ENCODE measurements at regions not wholly inside any gene's neighbourhood (a gene's known extent, or its start where the extent isn't known, plus 50 kb on each side); places are given as distances from the start of the nearest gene placed in this dataset.

DNA sequence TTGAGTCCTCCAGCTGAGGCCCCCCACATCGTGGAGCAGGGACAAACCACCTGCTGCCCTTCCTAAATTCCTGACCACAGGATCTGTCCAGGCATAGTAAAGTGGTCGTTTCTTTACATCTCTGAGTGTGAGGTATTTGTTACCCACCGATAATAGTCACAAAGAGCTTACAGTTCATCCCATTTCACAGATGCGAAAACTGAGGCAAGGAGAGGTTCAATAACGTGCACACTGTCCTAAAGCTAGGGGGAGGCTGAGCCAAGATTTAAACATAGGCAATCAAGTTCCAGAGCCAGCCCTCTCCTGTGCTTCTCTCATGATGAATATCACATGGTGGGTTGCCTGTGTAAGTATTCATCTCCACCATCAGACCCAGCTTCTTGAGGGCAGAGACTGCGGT lies 135.4 kb downstream of the CCT6B start:
- no peak for DNase-seq (ENCODE audit: low read depth in 2 of 2)

DNA sequence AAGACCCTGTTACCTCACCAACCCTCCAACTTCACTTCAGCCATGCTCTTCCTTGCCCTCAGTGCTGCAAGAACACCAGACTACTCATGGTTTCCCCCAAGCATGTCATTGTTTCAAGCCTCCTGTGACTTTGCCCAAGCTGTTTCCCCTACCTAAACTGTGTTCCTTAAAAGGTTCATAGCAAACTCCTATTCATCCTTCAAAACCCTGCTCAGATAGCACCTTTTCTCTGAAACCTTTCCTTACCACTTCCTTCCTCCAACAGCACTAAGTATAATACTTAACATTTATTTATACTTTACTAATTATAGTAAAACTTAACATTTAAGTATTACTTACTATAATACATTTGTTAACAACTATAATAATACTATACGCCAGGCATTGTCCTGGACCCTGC lies 136.2 kb downstream of the CCT6B start:
- no peak for DNase-seq (ENCODE audit: low read depth in 2 of 2)

DNA sequence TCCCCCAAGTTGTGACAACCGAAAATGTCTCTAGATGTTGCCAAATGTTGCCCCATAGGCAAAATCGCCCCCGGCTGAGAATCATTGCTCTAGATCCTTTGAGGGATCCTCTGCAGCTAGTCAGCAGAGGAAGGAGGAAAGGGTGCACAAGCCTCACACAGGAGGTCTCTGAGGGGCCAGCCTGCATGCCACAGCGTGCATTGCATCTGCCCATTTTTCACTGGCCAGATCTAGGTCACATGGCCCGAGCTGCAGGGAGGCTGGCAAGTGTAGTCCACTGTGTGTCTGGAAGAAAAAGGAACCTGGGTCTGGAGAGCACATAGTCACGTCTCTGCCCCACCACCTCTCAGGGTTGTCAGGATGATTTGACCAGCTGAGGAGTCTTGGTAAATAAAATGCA lies 138.2 kb downstream of the CCT6B start:
- DNase-seq (ENCODE audit: low read depth in 2 of 2) = no peak

DNA sequence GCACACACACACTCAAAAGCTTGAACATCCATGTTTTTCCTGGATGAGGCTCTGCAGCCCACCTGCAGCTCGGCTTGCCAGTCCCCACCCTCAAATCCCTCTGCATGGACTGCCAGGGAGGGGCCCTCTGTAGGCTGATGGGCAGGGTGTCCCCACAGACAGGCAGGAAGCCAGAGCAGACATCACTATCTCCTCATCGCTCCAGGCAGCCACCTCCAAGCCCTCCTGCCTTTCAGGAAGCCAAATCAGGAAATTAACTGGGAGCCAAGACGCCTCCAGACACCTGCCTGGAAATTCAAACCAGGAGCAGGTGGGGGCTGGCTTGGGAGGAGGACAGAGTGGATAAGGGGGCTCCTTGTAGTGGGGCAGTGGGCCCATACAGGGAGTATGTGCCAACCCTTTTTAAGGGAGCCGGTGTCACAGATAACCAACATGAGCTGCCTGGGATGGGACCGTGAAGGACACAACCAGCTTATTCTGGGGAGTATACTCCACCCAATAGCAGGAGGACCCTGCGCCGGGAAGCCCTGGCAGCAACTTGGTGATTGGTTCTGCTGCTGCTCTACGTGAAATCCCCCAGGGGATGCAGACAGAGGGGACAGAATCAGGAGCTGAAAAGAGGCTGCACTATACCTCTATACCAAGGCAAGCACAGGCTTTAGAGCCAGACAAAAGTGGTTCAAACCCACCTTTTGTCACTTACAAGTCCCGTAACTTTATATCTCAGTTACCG lies 139.1 kb downstream of the CCT6B start:
- DNase-seq (ENCODE audit: low read depth in 2 of 2) = no peak

DNA sequence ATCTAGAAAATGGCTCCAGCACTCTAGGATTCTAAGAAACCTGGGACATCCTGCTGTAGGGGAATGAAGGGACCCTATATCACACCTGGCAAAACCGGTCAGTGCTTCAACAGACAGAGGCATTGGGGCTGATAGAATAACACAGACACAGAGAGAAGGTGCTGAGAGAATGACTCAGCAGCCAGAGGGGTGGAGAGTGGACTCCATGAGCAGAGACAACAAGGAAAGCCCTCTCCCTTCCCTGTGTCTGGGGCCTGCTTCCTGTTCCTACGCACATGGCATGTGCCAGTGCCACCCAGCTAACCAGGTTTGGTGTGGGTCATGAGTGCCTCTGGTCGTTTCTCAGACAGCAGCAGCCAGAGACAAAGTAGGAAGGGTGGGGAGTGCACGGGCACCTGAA lies 140.3 kb downstream of the CCT6B start:
- DNase-seq (ENCODE audit: low read depth in 2 of 2) = no peak

DNA sequence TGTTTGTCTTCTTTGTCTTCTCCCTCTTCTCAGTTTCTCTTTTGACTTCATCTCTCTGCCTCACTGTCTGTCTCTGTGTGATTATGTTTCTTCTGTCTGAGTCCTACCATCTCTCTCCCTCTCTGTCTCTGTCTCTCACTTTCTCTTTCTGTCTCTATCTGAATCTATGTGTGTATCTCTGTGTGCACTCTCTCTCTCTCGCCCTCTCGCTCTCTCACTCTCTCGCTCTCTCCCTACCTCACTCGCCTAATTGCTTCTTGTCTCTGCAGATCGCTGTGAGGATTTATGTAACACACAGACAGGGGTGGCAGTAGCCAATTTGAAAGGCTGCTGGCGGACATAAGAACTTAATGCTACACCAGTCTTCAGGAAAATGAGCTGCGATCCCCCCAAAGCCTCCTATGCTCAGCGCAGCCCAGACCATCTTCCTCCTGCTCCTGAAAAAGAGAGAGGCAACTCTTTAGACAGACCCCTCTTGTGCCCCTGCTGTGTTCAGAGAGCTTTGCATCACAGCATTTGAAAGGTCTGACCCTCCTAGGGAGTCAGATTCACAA lies 140.9 kb downstream of the CCT6B start:
- DNase-seq (ENCODE audit: low read depth in 2 of 2) = no peak

DNA sequence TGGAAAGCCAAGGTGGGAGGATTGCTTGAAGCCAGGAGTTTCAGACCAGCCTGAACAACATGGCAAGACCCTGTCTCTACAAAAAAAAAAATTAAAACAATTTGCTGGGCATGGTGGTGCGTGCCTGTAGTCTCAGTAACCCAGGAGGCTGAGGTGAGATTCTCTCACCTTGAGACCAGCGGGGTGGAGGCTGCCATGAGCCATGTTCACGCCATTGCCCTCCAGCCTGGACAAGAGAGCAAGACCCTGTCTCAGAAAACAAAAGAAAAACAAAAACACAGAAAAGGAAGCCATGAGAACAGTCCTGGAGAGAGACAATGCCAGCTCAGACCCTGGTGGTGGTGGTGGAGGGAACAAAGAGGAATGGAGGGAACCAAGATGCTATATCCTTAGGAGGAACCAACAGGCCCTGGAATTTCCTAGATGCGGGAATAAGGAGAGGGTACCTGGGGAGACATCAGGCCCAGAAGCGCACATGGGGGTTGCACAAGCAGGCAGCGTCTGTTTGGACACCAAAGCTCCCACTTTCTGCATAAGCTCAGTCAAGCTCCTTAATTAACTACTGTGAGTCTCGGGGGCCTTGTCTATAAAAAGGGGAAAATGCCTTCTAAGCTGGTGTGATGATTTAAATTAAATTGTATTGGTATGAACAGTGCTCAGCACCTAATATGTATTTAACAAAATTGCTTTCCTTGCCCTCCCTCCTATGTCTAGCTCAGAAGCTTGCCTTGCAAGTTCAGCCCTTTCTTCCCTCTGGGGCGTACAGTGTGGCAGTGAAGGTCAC lies 143.8 kb downstream of the CCT6B start:
- DNase-seq (ENCODE audit: low read depth in 2 of 2) = no peak

DNA sequence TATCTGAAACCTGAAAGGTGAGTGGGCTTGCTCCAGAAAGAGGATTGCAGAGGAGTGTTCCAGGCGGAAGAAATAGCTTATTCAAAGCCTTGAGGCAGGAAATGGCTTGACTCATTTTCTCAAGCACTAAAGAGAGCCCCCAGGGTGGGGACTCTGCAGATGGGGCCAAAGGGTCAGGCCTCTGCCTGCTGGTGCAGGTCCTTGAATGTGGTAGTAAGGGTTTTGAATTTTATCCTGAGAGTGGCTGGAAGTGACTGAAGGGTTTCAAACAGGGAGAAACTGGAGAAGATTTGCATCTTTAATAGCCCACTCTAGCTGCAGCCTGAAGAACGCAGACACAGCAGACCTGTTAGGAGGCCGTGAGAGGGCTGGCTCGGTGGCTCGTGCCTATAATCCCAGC lies 144.4 kb downstream of the CCT6B start:
- DNase-seq (ENCODE audit: low read depth in 2 of 2) = no peak

DNA sequence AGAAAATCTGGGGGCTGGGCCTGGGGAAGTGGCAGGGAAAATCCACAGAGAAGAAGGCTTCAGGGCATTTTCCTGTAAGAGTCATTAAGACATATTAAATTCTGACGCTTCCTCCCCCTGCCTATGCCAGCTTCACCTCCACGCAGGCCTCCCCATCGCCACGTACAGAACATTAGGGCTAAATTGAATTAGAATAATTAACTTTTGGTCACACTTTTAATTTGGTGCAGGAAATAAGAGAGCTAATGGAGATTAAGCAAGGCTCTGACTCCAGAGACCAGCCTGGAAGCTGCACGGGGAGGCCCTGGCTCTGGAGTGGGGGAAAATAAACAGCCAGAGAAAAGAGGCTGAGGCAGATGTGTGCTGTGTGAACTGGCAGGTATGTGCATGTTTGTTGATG lies 148.0 kb downstream of the CCT6B start:
- DNase-seq (ENCODE audit: low read depth in 2 of 2) = no peak

DNA sequence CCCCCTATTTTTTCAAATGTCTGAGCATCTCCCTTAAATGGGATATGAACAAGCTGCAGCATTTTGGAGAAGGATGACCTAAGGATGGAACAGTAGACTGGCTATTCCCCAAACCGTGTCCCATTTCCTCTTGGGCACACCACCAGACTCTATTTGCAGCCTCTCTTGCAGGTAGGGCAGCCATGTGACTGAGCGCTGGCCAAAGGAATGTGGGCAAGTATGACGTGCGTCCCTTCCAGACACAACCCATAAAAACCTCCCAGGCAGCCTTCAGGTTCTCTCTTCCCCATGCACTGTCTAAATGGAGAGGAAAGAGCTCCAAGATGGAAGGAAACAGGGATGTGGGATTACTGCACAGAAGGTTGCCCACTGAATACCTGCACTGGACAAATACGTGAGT lies 149.7 kb downstream of the CCT6B start:
- DNase-seq (ENCODE audit: low read depth in 2 of 2) = no peak

DNA sequence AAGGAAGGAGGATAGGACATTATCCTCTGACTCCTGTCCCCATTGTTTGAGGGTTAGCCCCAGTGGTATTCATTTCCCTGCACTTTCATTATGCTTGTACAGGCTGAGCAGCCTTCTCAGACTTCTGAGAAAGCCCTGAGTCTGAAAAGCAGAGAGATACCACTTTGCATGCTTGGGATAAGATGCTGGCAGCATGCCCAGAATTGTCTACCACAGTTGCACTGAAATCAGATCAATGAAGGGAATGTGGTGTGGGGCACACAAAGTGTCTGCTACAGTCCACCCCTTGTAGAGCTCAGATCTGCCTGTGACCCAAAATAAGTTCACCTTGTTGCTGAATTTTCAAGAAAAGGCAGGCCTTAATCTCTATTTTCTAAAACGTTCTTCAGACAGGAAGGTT lies 160.6 kb downstream of the CCT6B start:
- no peak for DNase-seq (ENCODE audit: low read depth in 2 of 2)

DNA sequence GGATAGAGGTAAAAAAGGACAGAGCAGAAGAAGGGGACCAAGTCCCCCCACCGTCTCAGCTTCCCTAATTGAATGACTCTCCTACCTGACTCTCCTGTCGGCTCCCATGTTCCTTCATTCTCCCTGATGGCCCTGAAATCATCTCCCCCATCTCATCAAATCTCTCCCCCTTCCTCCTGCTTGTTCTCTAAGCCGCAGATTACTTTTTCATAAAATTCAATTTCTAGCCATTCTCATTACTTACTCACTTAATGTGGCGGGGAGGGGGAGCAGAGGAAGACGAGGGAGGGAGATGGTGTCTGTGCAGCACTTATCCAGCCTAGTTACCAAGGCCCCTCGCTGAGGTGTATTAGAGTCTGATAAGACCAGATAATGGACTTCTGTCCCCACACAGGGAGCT lies 161.5 kb downstream of the CCT6B start:
- no peak for DNase-seq (ENCODE audit: low read depth in 2 of 2)

DNA sequence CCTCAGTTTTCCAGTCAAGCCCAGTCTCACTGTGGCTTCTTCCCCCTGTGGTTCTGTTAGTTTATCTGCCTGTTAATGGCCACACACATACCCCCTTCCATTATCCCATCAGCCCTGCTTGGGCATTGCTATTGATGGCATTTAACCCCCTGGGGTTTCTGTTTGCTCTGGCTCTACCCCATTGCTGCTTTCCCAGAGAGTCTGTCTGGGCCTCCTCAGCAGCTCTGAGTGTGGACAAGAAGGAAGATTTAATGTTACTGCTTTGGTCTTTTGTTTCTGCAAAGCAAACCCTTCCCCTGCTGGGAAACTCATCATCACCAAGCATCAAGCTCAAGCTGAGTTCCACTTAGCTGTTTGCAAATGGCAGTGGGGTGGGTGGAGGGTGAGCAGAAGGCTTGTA lies 162.7 kb downstream of the CCT6B start:
- DNase-seq (ENCODE audit: low read depth in 2 of 2) = no peak

DNA sequence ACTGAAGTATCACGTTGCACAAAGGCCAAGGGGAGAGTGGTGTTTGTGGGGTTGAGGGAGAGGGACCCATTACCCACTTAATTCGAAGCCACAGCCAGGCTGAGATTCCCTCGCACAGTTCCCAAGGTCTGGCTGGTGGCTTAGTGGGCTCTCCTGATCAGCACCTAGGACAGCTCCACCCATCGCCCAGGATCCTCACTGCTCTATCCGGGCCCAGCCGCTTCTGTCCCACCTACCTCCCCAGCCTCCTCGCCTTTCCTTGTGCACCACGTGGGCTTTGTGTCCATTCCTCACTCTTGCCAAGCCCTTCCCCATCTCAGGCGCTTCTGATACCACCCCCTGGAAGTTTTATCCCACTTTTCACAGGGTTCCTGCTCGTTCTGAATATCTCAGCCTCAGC lies 163.5 kb downstream of the CCT6B start:
- DNase-seq (ENCODE audit: low read depth in 2 of 2) = no peak

DNA sequence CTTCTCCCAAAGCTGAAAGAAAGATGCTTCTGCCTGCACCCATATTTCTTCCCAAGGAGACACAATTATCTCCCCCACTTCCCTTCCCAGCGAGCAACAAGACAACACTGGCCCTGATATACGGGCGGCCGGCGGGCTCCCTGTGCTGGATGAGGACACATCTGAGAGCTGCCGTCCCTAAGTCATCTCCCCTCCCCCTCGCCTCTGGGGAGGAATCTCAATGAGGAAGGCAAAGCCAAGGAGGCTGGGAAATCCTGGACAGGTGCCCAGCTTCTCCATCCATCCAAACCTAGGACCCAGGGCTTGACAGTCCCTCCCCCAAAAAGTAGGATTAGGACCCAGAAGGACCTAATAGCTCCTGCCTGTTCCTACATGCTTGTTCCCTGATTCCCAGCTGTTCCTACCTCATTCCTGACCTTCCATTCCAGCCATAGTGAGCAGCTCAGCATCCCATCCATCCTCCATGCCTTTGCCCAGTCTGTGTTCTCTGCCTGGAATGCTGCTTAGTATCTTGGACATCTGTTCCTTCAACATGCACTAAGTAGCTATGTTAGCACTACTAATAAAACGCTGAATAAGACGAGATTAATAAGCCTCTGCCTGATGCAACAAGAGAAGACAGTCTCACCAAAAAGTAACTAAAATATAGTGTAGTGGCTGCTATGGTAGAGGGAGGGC lies 167.9 kb downstream of the CCT6B start:
- no peak for DNase-seq (ENCODE audit: low read depth in 2 of 2)

DNA sequence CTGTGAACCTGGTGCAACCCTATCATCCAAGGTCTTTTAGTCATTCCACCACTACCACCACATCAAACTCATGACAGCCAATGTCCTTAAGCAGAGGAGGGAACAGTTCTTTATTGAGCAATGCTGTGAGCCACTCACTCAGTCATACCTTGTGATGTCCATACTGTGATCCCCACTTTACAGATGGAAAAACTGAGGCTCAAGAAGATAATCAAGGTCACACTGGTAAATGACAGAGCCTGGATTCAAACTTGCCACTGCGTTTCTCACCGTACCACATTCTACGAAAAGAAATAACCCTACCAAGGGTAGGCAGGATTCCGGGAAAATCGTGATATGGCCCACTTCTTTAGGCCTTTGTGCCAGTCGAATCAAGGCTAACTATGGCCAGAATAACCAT lies 172.6 kb downstream of the CCT6B start:
- no peak for DNase-seq (ENCODE audit: low read depth in 2 of 2)

DNA sequence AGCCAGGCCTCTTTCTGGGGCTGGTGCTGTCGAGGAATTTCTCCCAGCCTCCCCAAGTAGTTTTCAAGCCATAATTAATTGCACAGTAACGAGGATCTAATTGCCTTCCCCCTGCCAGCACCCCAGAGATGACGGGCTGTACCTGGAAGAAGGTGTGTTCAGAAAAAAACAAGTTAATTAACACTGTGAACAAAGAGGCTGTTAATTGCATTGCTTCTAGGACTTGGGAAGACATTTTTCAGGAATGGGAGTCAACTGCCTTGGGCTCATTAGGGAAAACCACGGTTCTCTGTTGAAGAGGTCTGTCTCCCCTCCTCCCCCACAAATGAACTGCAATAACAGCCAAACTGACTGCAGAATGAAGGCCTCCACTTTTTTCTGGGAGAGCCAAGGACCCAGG lies 176.7 kb downstream of the CCT6B start:
- no peak for DNase-seq (ENCODE audit: low read depth in 2 of 2)

DNA sequence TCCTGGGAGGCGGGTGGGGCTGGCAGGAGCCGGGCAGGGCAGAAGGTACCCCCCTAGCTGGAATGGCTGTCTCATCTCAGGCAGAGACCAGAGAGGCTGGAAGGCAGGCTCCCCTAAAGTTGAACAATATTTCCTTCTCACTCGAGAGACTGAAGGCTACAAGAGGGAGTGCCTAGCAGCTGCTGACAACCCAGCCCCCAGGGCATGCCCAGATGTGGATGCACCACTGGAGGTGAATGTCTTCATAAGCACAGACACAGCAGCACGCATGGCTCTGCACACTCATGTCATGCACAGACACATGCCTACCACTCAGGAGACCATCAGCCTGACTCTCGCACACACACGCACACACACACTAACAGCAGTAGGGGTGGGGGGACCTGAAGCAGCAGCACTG lies 179.0 kb downstream of the CCT6B start:
- DNase-seq (ENCODE audit: low read depth in 2 of 2) = no peak

DNA sequence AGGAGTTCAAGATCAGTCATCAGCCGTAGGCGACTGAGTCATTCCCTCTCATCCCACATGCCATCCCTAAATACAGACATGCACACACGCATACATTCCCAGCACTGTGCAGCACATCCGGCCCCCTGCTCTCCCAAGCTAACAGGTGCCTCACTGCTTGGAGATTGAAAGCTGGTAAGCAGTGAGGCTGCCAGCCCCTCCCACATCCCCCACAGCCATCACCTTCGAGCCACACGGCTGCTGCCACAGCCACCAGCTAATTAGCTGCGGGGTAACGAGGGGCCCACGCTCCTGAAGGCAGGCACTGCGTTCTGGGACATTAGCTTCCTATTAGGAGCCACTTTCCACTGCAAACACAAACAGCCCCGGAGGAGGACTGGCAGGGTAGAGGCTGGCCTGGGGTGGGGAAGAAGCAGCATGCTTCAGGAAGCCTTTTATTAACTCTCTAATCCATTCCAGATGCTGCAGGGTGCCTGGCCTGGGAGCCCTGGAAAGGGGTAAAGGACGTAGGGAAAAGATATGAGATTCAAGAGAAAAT lies 179.6 kb downstream of the CCT6B start:
- no peak for DNase-seq (ENCODE audit: low read depth in 2 of 2)

DNA sequence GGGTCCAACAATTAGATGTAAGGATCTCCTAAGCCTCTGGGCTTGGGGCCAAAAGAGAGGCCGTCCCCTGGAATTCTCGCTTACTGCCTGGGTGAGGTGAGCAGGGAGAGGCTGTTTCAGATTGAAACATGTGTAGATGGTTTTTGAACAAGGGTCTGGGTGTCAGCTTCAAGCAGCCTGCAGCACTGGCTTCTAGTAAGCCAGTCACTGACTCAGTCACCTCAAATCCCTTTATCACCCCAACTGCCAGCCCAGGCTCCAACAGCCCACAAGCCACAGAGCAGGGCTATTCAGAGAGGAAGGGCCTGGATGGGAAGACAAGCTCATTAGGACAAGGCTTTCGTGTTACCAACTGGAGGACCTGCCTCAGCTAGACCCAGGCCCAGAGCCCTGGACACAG lies 180.2 kb downstream of the CCT6B start:
- no peak for DNase-seq (ENCODE audit: low read depth in 2 of 2)

DNA sequence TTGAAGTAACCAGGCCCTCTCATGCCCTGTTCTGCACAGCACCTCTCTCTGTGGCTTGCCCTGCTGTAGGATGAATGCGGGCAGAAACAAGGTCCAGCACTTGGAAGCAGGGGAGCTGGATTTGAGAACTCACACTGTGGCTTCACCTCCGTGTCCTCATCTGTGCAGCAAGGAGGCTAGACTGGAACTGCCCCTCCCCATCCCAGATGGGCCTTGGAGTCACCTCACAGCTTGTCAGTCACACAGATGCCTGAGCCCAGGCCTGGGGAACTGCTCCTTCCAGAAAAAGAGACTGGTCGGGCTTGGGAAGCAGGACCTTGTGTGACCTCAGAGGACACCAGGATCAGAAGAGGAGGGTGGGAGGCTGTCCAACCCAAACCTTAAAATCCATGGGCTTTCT lies 180.8 kb downstream of the CCT6B start:
- DNase-seq (ENCODE audit: low read depth in 2 of 2) = no peak

All from stimulated activated CD8-positive, alpha-beta memory T cell treated with anti-CD3 and anti-CD28 coated beads, Interleukin-15, amount 100 ng/mL, for 48 hours (primary cell).